HEK293 (cell line): ENCODE measurements at regions not wholly inside any gene's neighbourhood (a gene's known extent, or its start where the extent isn't known, plus 50 kb on each side); places are given as distances from the start of the nearest gene placed in this dataset.

Experiments used
- CTCF ChIA-PET: fragments of 350-600 bp; formaldehyde crosslinking; extraction: SDS; loops from one replicate; lab custom pipeline; 2021; ENCODE audit warnings: antibody characterized with exemption; lab: Yijun Ruan, JAX
- POLR2A ChIA-PET: fragments of 300-600 bp; formaldehyde crosslinking; extraction: SDS; loops from one replicate; lab custom pipeline; 2020; ENCODE audit warnings: antibody characterized with exemption, inconsistent platforms; lab: Yijun Ruan, JAX
- H3K27ac ChIP-seq: fragments of 200-500 bp; sonication (Bioruptor generic); 2 replicates; pipeline ENCODE4 v1.5.1; 2014; ENCODE audit warnings: low read depth, low read length, control low read depth, inconsistent platforms; ENCODE audit errors: extremely low read depth
- H3K36me3 ChIP-seq, 2 experiments: fragments of 200-500 bp in 1 of 2; sonication (Bioruptor generic) in 1 of 2; 1 replicate in 1 of 2; 2 replicates in 1 of 2; pipeline ENCODE4 v1.5.1; 2014 to 2017; ENCODE audit warnings: inconsistent platforms in 2 of 2, low read length in 2 of 2; ENCODE audit not compliant: control insufficient read depth in 2 of 2, insufficient read depth in 1 of 2
- H3K4me1 ChIP-seq: fragments of 200-500 bp; sonication (Bioruptor generic); 2 replicates; pipeline ENCODE4 v1.5.1; 2014; ENCODE audit warnings: mild to moderate bottlenecking, low read length, inconsistent platforms; ENCODE audit not compliant: control insufficient read depth, insufficient read depth
- H3K4me3 ChIP-seq: 2 replicates; pipeline ENCODE4 v1.5.1; 2011; ENCODE audit warnings: low read depth, mild to moderate bottlenecking, control low read depth, low read length, moderate library complexity
- H3K9me3 ChIP-seq: fragments of 200-500 bp; sonication (Bioruptor generic); 2 replicates; pipeline ENCODE4 v1.5.1; 2014; ENCODE audit warnings: low read depth, low read length, inconsistent platforms; ENCODE audit not compliant: control insufficient read depth, insufficient read depth
- GLIS1 ChIP-seq: fragments of 450-650 bp; formaldehyde crosslinking; IDR thresholded peaks from 2 replicates; pipeline ENCODE4 v1.5.1; 2016; ENCODE audit warnings: missing biosample characterization, missing genetic modification characterization
- KLF7 ChIP-seq: fragments of 450-650 bp; formaldehyde crosslinking; IDR thresholded peaks from 2 replicates; pipeline ENCODE4 v1.5.1; 2016; ENCODE audit warnings: missing biosample characterization, missing genetic modification characterization, borderline replicate concordance
- REPIN1 ChIP-seq: fragments of 450-650 bp; formaldehyde crosslinking; IDR thresholded peaks from 2 replicates; pipeline ENCODE4 v1.5.1; 2017; ENCODE audit warnings: missing biosample characterization, missing genetic modification characterization, low read depth
- REST ChIP-seq: fragments of 450-650 bp; formaldehyde crosslinking; IDR thresholded peaks from 2 replicates; pipeline ENCODE4 v1.5.1; 2016; ENCODE audit warnings: missing biosample characterization, missing genetic modification characterization
- WT1 ChIP-seq: fragments of 450-650 bp; formaldehyde crosslinking; IDR thresholded peaks from 2 replicates; pipeline ENCODE4 v1.5.1; 2016; ENCODE audit warnings: missing biosample characterization, missing genetic modification characterization
- YY1 ChIP-seq: fragments of 450-650 bp; formaldehyde crosslinking; IDR thresholded peaks from 2 replicates; pipeline ENCODE4 v1.5.1; 2018; ENCODE audit warnings: missing biosample characterization, missing genetic modification characterization
- ZFP37 ChIP-seq: fragments of 450-650 bp; formaldehyde crosslinking; IDR thresholded peaks from 2 replicates; pipeline ENCODE4 v1.5.1; 2016; ENCODE audit warnings: missing biosample characterization, missing genetic modification characterization
- ZFP69B ChIP-seq: fragments of 450-650 bp; formaldehyde crosslinking; IDR thresholded peaks from 2 replicates; pipeline ENCODE4 v1.5.1; 2016; ENCODE audit warnings: missing biosample characterization, missing genetic modification characterization
- ZNF10 ChIP-seq: fragments of 450-650 bp; formaldehyde crosslinking; IDR thresholded peaks from 2 replicates; pipeline ENCODE4 v1.5.1; 2017; ENCODE audit warnings: missing biosample characterization, missing genetic modification characterization
- ZNF132 ChIP-seq: fragments of 450-650 bp; formaldehyde crosslinking; IDR thresholded peaks from 2 replicates; pipeline ENCODE4 v1.5.1; 2017; ENCODE audit warnings: missing biosample characterization, missing genetic modification characterization, borderline replicate concordance
- ZNF148 ChIP-seq: fragments of 450-650 bp; formaldehyde crosslinking; IDR thresholded peaks from 2 replicates; pipeline ENCODE4 v1.5.0; 2017; ENCODE audit warnings: missing biosample characterization, missing genetic modification characterization, borderline replicate concordance
- ZNF155 ChIP-seq: fragments of 450-650 bp; formaldehyde crosslinking; IDR thresholded peaks from 2 replicates; pipeline ENCODE4 v1.5.1; 2016; ENCODE audit warnings: missing biosample characterization, missing genetic modification characterization
- ZNF26 ChIP-seq: fragments of 450-650 bp; formaldehyde crosslinking; IDR thresholded peaks from 2 replicates; pipeline ENCODE4 v1.5.1; 2016; ENCODE audit warnings: missing biosample characterization, missing genetic modification characterization
- ZNF280C ChIP-seq: fragments of 450-650 bp; formaldehyde crosslinking; IDR thresholded peaks from 2 replicates; pipeline ENCODE4 v1.5.1; 2016; ENCODE audit warnings: missing biosample characterization, missing genetic modification characterization
- ZNF311 ChIP-seq: fragments of 450-650 bp; formaldehyde crosslinking; IDR thresholded peaks from 2 replicates; pipeline ENCODE4 v1.5.1; 2017; ENCODE audit warnings: missing biosample characterization, missing genetic modification characterization, borderline replicate concordance
- ZNF473 ChIP-seq: fragments of 450-650 bp; formaldehyde crosslinking; IDR thresholded peaks from 2 replicates; pipeline ENCODE4 v1.5.1; 2017; ENCODE audit warnings: missing biosample characterization, missing genetic modification characterization
- ZNF488 ChIP-seq: fragments of 450-650 bp; formaldehyde crosslinking; IDR thresholded peaks from 2 replicates; pipeline ENCODE4 v1.5.1; 2016; ENCODE audit warnings: missing biosample characterization, missing genetic modification characterization
- ZNF501 ChIP-seq: fragments of 450-650 bp; formaldehyde crosslinking; IDR thresholded peaks from 2 replicates; pipeline ENCODE4 v1.5.1; 2016; ENCODE audit warnings: missing biosample characterization, missing genetic modification characterization
- ZNF513 ChIP-seq: fragments of 450-650 bp; IDR thresholded peaks from 2 replicates; pipeline ENCODE4 v1.5.1; 2018; ENCODE audit warnings: missing biosample characterization, missing genetic modification characterization
- ZNF529 ChIP-seq: fragments of 450-650 bp; formaldehyde crosslinking; IDR thresholded peaks from 2 replicates; pipeline ENCODE4 v1.5.1; 2017; ENCODE audit warnings: missing genetic modification characterization, missing biosample characterization; ENCODE audit not compliant: insufficient replicate concordance

- Histone ChIP-seq H3K4me1 (no peaks in the 10 kb centered on the region), H3K4me3 (no peak overlapping the region), H3K9me3 (no peaks in the 10 kb centered on the region), H3K36me3 (no peaks in the 10 kb centered on the region), H3K27ac (no peak overlapping the region)
- no peak for TF ChIP-seq KLF7 (tag by site-specific recombination)
- TF ChIP-seq ZNF10 (tag by site-specific recombination) = no peak
- no peak for TF ChIP-seq ZNF155 (tag by site-specific recombination)
- no peak for TF ChIP-seq ZNF311 (tag by site-specific recombination)
- no peak for TF ChIP-seq YY1
- no peak for TF ChIP-seq ZFP37 (tag by site-specific recombination)
- no peak for TF ChIP-seq GLIS1
- TF ChIP-seq REPIN1 (tag by site-specific recombination) = no peak
- no peak for TF ChIP-seq ZNF26 (tag by site-specific recombination)
- no peak for TF ChIP-seq ZNF529 (tag by site-specific recombination)
- TF ChIP-seq REST (tag by site-specific recombination) = no peak
- no peak for TF ChIP-seq ZNF148 (tag by site-specific recombination)
- TF ChIP-seq ZNF513 (tag by site-specific recombination) = no peak
- no peak for TF ChIP-seq ZFP69B (tag by site-specific recombination)
- no peak for TF ChIP-seq ZNF473
- ChIA-PET CTCF (no interaction called here), POLR2A (interaction anchor here (2.0 kb wide), 1 partner anchor 228 kb away, joined by 8 read pairs; the partner anchor contains the start of gene JAG1)
Measured at GRCh38 chr20:10902174-10902573, 228.4 kb upstream of the JAG1 start.

- CTCF ChIA-PET = no interaction called here
- Histone ChIP-seq H3K27ac (no peak overlapping the region), H3K4me1 (no peaks in the 10 kb centered on the region), H3K9me3 (no peaks in the 10 kb centered on the region), H3K4me3 (no peak overlapping the region), H3K36me3 (no peaks in the 10 kb centered on the region)
- POLR2A ChIA-PET = interaction anchor here (2.0 kb wide), 1 partner anchor 229 kb away, joined by 8 read pairs; the partner anchor contains the start of gene JAG1
- TF ChIP-seq ZNF501 (tag by site-specific recombination) = no peak
- TF ChIP-seq ZNF280C (tag by site-specific recombination) = no peak
- TF ChIP-seq WT1 (tag by site-specific recombination) = no peak
- TF ChIP-seq ZNF132 (tag by site-specific recombination) = no peak
- TF ChIP-seq ZNF155 (tag by site-specific recombination) = no peak
- no peak for TF ChIP-seq ZNF488 (tag by site-specific recombination)
Measured at GRCh38 chr20:10902576-10903282, 228.9 kb upstream of the JAG1 start.
